Gastrocnemius medialis (tissue), 4 donors: ENCODE measurements at regions not wholly inside any gene's neighbourhood (a gene's known extent, or its start where the extent isn't known, plus 50 kb on each side); places are given as distances from the start of the nearest gene placed in this dataset.

Experiments
- ATAC-seq, 2 donors: fragments of 150-250 bp; one replicate each; pipeline ENCODE4 v1.9.1; 2016
- DNase-seq, 2 donors: peaks; one replicate each; pipeline ENCODE4 v3.0.0-alpha.2; 2019
- H3K27ac ChIP-seq, 4 donors: fragments of 200-600 bp; sonication (generic); 1 replicate in 1 of 4; 2 replicates in 3 of 4; pipeline ENCODE4 v1.5.1; 2016 to 2018; ENCODE audit warnings: mild to moderate bottlenecking in 2 of 4, moderate library complexity in 1 of 4
- H3K27me3 ChIP-seq, 3 donors: fragments of 200-600 bp; sonication (generic) in 2 of 3; 1 replicate in 1 of 3; 2 replicates in 2 of 3; pipeline versions ENCODE4 v1.5.1 to v1.6.0; 2016 to 2019; ENCODE audit warnings: mild to moderate bottlenecking in 1 of 3, moderate library complexity in 1 of 3
- H3K36me3 ChIP-seq, 2 donors: fragments of 200-600 bp; sonication (generic) in 1 of 2; one replicate each; pipeline ENCODE4 v1.5.1; 2017 to 2018
- H3K4me1 ChIP-seq, 2 donors: fragments of 200-600 bp; sonication (generic) in 1 of 2; one replicate each; pipeline ENCODE4 v1.5.1; 2016 to 2017; ENCODE audit warnings: mild to moderate bottlenecking in 2 of 2
- H3K4me3 ChIP-seq, 4 donors: fragments of 200-600 bp; sonication (generic) in 3 of 4; 1 replicate in 1 of 4; 2 replicates in 3 of 4; pipeline ENCODE4 v1.5.1; 2016 to 2019; ENCODE audit warnings: mild to moderate bottlenecking in 2 of 4
- H3K9me3 ChIP-seq, 3 donors: fragments of 200-600 bp; sonication (generic) in 2 of 3; 1 replicate in 1 of 3; 2 replicates in 2 of 3; pipeline ENCODE4 v1.5.1; 2016 to 2019
- CTCF ChIP-seq, 5 experiments: fragments of 450-650 bp in 3 of 5; fragments of 200-600 bp in 2 of 5; sonication (generic) in 2 of 5; IDR thresholded peaks in 4 of 5; conservative IDR thresholded peaks in 1 of 5; 1 replicate in 4 of 5; 2 replicates in 1 of 5; pipeline ENCODE4 v1.5.1; 2016 to 2019; ENCODE audit warnings: antibody characterized with exemption in 5 of 5, mild to moderate bottlenecking in 3 of 5, moderate library complexity in 3 of 5
- POLR2A ChIP-seq, 2 donors: fragments of 450-650 bp; IDR thresholded peaks; one replicate each; pipeline ENCODE4 v1.6.1; 2017; ENCODE audit warnings: antibody characterized with exemption in 2 of 2, mild to moderate bottlenecking in 2 of 2, moderate library complexity in 2 of 2
- in situ Hi-C, 4 donors: fragments of 200-750 bp; cut with MboI; loops; one replicate each; pipeline versions ENCODE4 v1.15.0 to v1.8.0; 2017; ENCODE audit warnings: low sequenced_read_pairs in 4 of 4
- intact Hi-C: fragments of 100-400 bp; cut with DNase I; formaldehyde crosslinking; loops from one replicate; pipeline ENCODE4 v1.15.1; 2023; ENCODE audit warnings: low total_unique reads

- in situ Hi-C loops, result no loop called here
- no peak for ATAC-seq
- no peak for TF ChIP-seq CTCF (IDR thresholded peaks at IDR 0.05 in 4 of 5, conservative IDR thresholded peaks at IDR 0.05 in 1 of 5)
- TF ChIP-seq POLR2A (IDR thresholded peaks at IDR 0.05), result no peak
Observed at GRCh38 chr4:189414021-189414420, 526.7 kb upstream of the FRG1 start.

GRCh38 chr4:189420572-189420971 is 520.1 kb upstream of the FRG1 start:
- ATAC-seq, result no peak
- Histone ChIP-seq H3K4me3 (no peak overlapping the region), H3K27me3 (no peaks in the 10 kb centered on the region), H3K36me3 (no peaks in the 10 kb centered on the region), H3K9me3 (no peaks in the 10 kb centered on the region), H3K27ac (no peak overlapping the region), H3K4me1 (no peaks in the 10 kb centered on the region)
- TF ChIP-seq POLR2A (IDR thresholded peaks at IDR 0.05) (no peak), CTCF (IDR thresholded peaks at IDR 0.05 in 4 of 5, conservative IDR thresholded peaks at IDR 0.05 in 1 of 5) (no peak)
- intact Hi-C loops, result no loop called here
- no peak for DNase-seq
- in situ Hi-C loops, result no loop called here

More at GRCh38 chr4:189414021-189414420, 526.7 kb upstream of the FRG1 start:
- H3K27me3 ChIP-seq, result no peaks in the 10 kb centered on the region
- H3K4me1 ChIP-seq, result no peaks in the 10 kb centered on the region
- no peak overlapping the region for H3K27ac ChIP-seq
- intact Hi-C loops, result no loop called here
- no peaks in the 10 kb centered on the region for H3K36me3 ChIP-seq
- H3K9me3 ChIP-seq, result no peaks in the 10 kb centered on the region
- no peak for DNase-seq
- no peak overlapping the region for H3K4me3 ChIP-seq

- no peaks in the 10 kb centered on the region for H3K36me3 ChIP-seq
- no peak for TF ChIP-seq CTCF (IDR thresholded peaks at IDR 0.05 in 4 of 5, conservative IDR thresholded peaks at IDR 0.05 in 1 of 5)
- no peak for TF ChIP-seq POLR2A (IDR thresholded peaks at IDR 0.05)
- no peak overlapping the region for H3K27ac ChIP-seq
- no peaks in the 10 kb centered on the region for H3K4me1 ChIP-seq
- H3K9me3 ChIP-seq, result no peaks in the 10 kb centered on the region
- in situ Hi-C loops, result no loop called here
- DNase-seq (no peak), ATAC-seq (no peak)
- H3K27me3 ChIP-seq, result no peaks in the 10 kb centered on the region
- intact Hi-C loops, result no loop called here
- H3K4me3 ChIP-seq, result no peak overlapping the region
Observed at GRCh38 chr4:189436207-189436606, 504.5 kb upstream of the FRG1 start.

- ATAC-seq, result no peak
- DNase-seq, result no peak
- in situ Hi-C loops, result no loop called here
- intact Hi-C loops, result no loop called here
- Histone ChIP-seq H3K27me3 (no peaks in the 10 kb centered on the region), H3K27ac (no peak overlapping the region), H3K4me3 (no peak overlapping the region), H3K36me3 (no peaks in the 10 kb centered on the region), H3K4me1 (no peaks in the 10 kb centered on the region), H3K9me3 (no peaks in the 10 kb centered on the region)
- TF ChIP-seq CTCF (IDR thresholded peaks at IDR 0.05 in 4 of 5, conservative IDR thresholded peaks at IDR 0.05 in 1 of 5) (no peak), POLR2A (IDR thresholded peaks at IDR 0.05) (no peak)
Observed at GRCh38 chr4:189440716-189441115, 500.0 kb upstream of the FRG1 start.

- in situ Hi-C loops (no loop called here), intact Hi-C loops (no loop called here)
- ATAC-seq (no peak), DNase-seq (no peak)
- Histone ChIP-seq H3K4me3 (no peak overlapping the region), H3K4me1 (no peaks in the 10 kb centered on the region), H3K27me3 (no peaks in the 10 kb centered on the region), H3K9me3 (no peaks in the 10 kb centered on the region), H3K36me3 (no peaks in the 10 kb centered on the region), H3K27ac (no peak overlapping the region)
- TF ChIP-seq POLR2A (IDR thresholded peaks at IDR 0.05) (no peak), CTCF (IDR thresholded peaks at IDR 0.05 in 4 of 5, conservative IDR thresholded peaks at IDR 0.05 in 1 of 5) (no peak)
Observed at GRCh38 chr4:189443341-189443740, 497.3 kb upstream of the FRG1 start.
